Epithelial cell of esophagus (primary cell): ENCODE measurements at regions not wholly inside any gene's neighbourhood (a gene's known extent, or its start where the extent isn't known, plus 50 kb on each side); places are given as distances from the start of the nearest gene placed in this dataset.

Source experiments
- DNase-seq: peaks from one replicate; pipeline ENCODE4 v3.0.0; 2010; ENCODE audit warnings: low read depth
- H3K4me3 ChIP-seq: 2 replicates; pipeline ENCODE4 v1.5.1; 2011; ENCODE audit warnings: mild to moderate bottlenecking, low read length, control low read depth
- CTCF ChIP-seq: IDR thresholded peaks from 2 replicates; pipeline ENCODE4 v1.5.1; 2011; ENCODE audit warnings: low read depth, mild to moderate bottlenecking, low read length, control low read depth, inconsistent platforms; ENCODE audit not compliant: insufficient read depth; ENCODE audit errors: missing control alignments

GRCh38 chr18:64409511-64409910, 260.6 kb upstream of the LINC00305 start:
- no peak overlapping the region for H3K4me3 ChIP-seq
- peak; percentile 11 for DNase-seq
- TF ChIP-seq CTCF: peak; percentile 26

- DNase-seq: no peak
- no peak for TF ChIP-seq CTCF
- H3K4me3 ChIP-seq: no peak overlapping the region
Observed at GRCh38 chr18:64407606-64408005, 258.7 kb upstream of the LINC00305 start.

GRCh38 chr18:64405161-64405560, 256.3 kb upstream of the LINC00305 start:
- H3K4me3 ChIP-seq: no peak overlapping the region
- peak; percentile 10 for DNase-seq
- TF ChIP-seq CTCF: no peak

- DNase-seq: no peak
- no peak overlapping the region for H3K4me3 ChIP-seq
- TF ChIP-seq CTCF: no peak
Observed at GRCh38 chr18:64403784-64404503, 255.1 kb upstream of the LINC00305 start.

- no peak for TF ChIP-seq CTCF
- H3K4me3 ChIP-seq: no peak overlapping the region
- DNase-seq: no peak
Observed at GRCh38 chr18:64402636-64403035, 253.7 kb upstream of the LINC00305 start.

- no peak overlapping the region for H3K4me3 ChIP-seq
- TF ChIP-seq CTCF: no peak
- no peak for DNase-seq
Observed at GRCh38 chr18:64401268-64402060, 252.6 kb upstream of the LINC00305 start.

GRCh38 chr18:64399566-64399965, 250.7 kb upstream of the LINC00305 start:
- no peak for TF ChIP-seq CTCF
- no peak for DNase-seq
- no peak overlapping the region for H3K4me3 ChIP-seq
